H9 (cell line): ENCODE measurements at regions not wholly inside any gene's neighbourhood (a gene's known extent, or its start where the extent isn't known, plus 50 kb on each side); places are given as distances from the start of the nearest gene placed in this dataset.

ENCODE experiments used
- DNase-seq: peaks from one replicate; pipeline ENCODE4 v3.0.0-alpha.2; 2017
- H2AFZ ChIP-seq: one replicate; pipeline ENCODE4 v1.6.1; 2013; ENCODE audit warnings: mild to moderate bottlenecking, low read length, control low read depth, moderate library complexity
- H2AK5ac ChIP-seq: 2 replicates; pipeline ENCODE4 v1.6.1; 2013; ENCODE audit warnings: low read length, control low read depth, mixed read lengths; ENCODE audit not compliant: insufficient read length
- H2BK120ac ChIP-seq: one replicate; pipeline ENCODE4 v1.6.1; 2013; ENCODE audit warnings: low read depth, mild to moderate bottlenecking, low read length, control low read depth, inconsistent platforms; ENCODE audit not compliant: poor library complexity, severe bottlenecking
- H2BK12ac ChIP-seq: 2 replicates; pipeline ENCODE4 v1.6.1; 2013; ENCODE audit warnings: low read length, control low read depth, mixed read lengths, low read depth; ENCODE audit not compliant: insufficient read length
- H2BK15ac ChIP-seq: 2 replicates; pipeline ENCODE4 v1.6.1; 2013; ENCODE audit warnings: low read depth, low read length, control low read depth
- H2BK20ac ChIP-seq: one replicate; pipeline ENCODE4 v1.6.1; 2013; ENCODE audit warnings: low read depth, mild to moderate bottlenecking, low read length, control low read depth, inconsistent platforms; ENCODE audit not compliant: poor library complexity, severe bottlenecking
- H2BK5ac ChIP-seq: 2 replicates; pipeline ENCODE4 v1.6.1; 2013; ENCODE audit warnings: low read length, control low read depth, mixed read lengths; ENCODE audit not compliant: insufficient read length
- H3K14ac ChIP-seq: 2 replicates; pipeline ENCODE4 v1.6.1; 2013; ENCODE audit warnings: low read length, control low read depth; ENCODE audit not compliant: insufficient read depth
- H3K18ac ChIP-seq: 2 replicates; pipeline ENCODE4 v1.6.1; 2013; ENCODE audit warnings: low read depth, mild to moderate bottlenecking, mixed read lengths, low read length, control low read depth; ENCODE audit not compliant: insufficient read length
- H3K23ac ChIP-seq: 2 replicates; pipeline ENCODE4 v1.6.1; 2013; ENCODE audit warnings: low read length, control low read depth, mixed read lengths, low read depth; ENCODE audit not compliant: insufficient read length
- H3K23me2 ChIP-seq: 2 replicates; pipeline ENCODE4 v1.6.1; 2013; ENCODE audit warnings: low read depth, mild to moderate bottlenecking, mixed read lengths, low read length, control low read depth; ENCODE audit not compliant: insufficient read length, poor library complexity, severe bottlenecking
- H3K27ac ChIP-seq: 2 replicates; pipeline ENCODE4 v1.5.1; 2013; ENCODE audit warnings: low read length, control low read depth, mixed read lengths, low read depth; ENCODE audit not compliant: insufficient read length
- H3K27me3 ChIP-seq: 2 replicates; pipeline ENCODE4 v1.6.1; 2013; ENCODE audit warnings: low read length, control low read depth, inconsistent platforms; ENCODE audit not compliant: insufficient read depth
- H3K4ac ChIP-seq: 2 replicates; pipeline ENCODE4 v1.6.1; 2013; ENCODE audit warnings: low read depth, mild to moderate bottlenecking, control low read depth, inconsistent platforms, low read length, moderate library complexity
- H3K4me1 ChIP-seq: 2 replicates; pipeline ENCODE4 v1.6.1; 2013; ENCODE audit warnings: low read length, control low read depth, inconsistent platforms; ENCODE audit not compliant: insufficient read depth
- H3K4me2 ChIP-seq: 2 replicates; pipeline ENCODE4 v1.6.1; 2013; ENCODE audit warnings: low read length, control low read depth, mixed read lengths; ENCODE audit not compliant: insufficient read length, insufficient read depth
- H3K56ac ChIP-seq: 2 replicates; pipeline ENCODE4 v1.6.1; 2013; ENCODE audit warnings: low read depth, mild to moderate bottlenecking, mixed read lengths, low read length, control low read depth; ENCODE audit not compliant: insufficient read length
- H3K79me1 ChIP-seq: 2 replicates; pipeline ENCODE4 v1.6.1; 2013; ENCODE audit warnings: low read depth, mild to moderate bottlenecking, moderate library complexity, low read length, control low read depth, inconsistent platforms; ENCODE audit not compliant: insufficient read depth, poor library complexity, severe bottlenecking
- H3K79me2 ChIP-seq: 2 replicates; pipeline ENCODE4 v1.6.1; 2013; ENCODE audit warnings: low read length, control low read depth, inconsistent platforms; ENCODE audit not compliant: insufficient read depth
- H3K9ac ChIP-seq: 2 replicates; pipeline ENCODE4 v1.6.1; 2013; ENCODE audit warnings: low read length, control low read depth, mixed read lengths; ENCODE audit not compliant: insufficient read length; ENCODE audit errors: extremely low read depth
- H3K9me3 ChIP-seq: one replicate; pipeline ENCODE4 v1.6.1; 2013; ENCODE audit warnings: low read depth, low read length, inconsistent platforms; ENCODE audit not compliant: control insufficient read depth
- H3T11ph ChIP-seq: one replicate; pipeline ENCODE4 v1.6.1; 2013; ENCODE audit warnings: mild to moderate bottlenecking, low read length, control low read depth, inconsistent platforms
- H4K20me1 ChIP-seq: one replicate; pipeline ENCODE4 v1.6.1; 2013; ENCODE audit not compliant: control insufficient read depth, insufficient read length, insufficient read depth
- H4K5ac ChIP-seq: 2 replicates; pipeline ENCODE4 v1.6.1; 2013; ENCODE audit warnings: low read depth, mild to moderate bottlenecking, mixed read lengths, low read length, control low read depth; ENCODE audit not compliant: insufficient read length
- H4K8ac ChIP-seq: replicated peaks from 2 replicates; pipeline ENCODE4 v1.6.1; 2013; ENCODE audit warnings: low read length, control low read depth, mixed read lengths, low read depth; ENCODE audit not compliant: insufficient read length
- H4K91ac ChIP-seq: 2 replicates; pipeline ENCODE4 v1.6.1; 2013; ENCODE audit warnings: low read depth, mild to moderate bottlenecking, moderate library complexity, mixed read lengths, low read length, control low read depth; ENCODE audit not compliant: insufficient read length
- H3K27ac Mint-ChIP-seq, 3 experiments: 2 replicates in 2 of 3; 3 replicates in 1 of 3; pipeline ENCODE4 v1.8.0; 2020 to 2021; ENCODE audit warnings: mixed read lengths in 3 of 3, mild to moderate bottlenecking in 1 of 3, moderate library complexity in 1 of 3
- H3K27me3 Mint-ChIP-seq: 2 replicates; pipeline ENCODE4 v1.8.0; 2021; ENCODE audit warnings: low read depth, mild to moderate bottlenecking, moderate library complexity, mixed read lengths
- H3K36me3 Mint-ChIP-seq, 3 experiments: 2 replicates in 2 of 3; 3 replicates in 1 of 3; pipeline ENCODE4 v1.8.0; 2020 to 2021; ENCODE audit warnings: low read depth in 3 of 3, mixed read lengths in 3 of 3; ENCODE audit not compliant: insufficient read depth in 1 of 3
- H3K4me1 Mint-ChIP-seq, 2 experiments: 2 replicates each; pipeline ENCODE4 v1.8.0; 2020; ENCODE audit warnings: mixed read lengths in 2 of 2
- H3K4me3 Mint-ChIP-seq, 2 experiments: 2 replicates in 1 of 2; 3 replicates in 1 of 2; pipeline ENCODE4 v1.8.0; 2020 to 2021; ENCODE audit warnings: mild to moderate bottlenecking in 2 of 2, mixed read lengths in 2 of 2, moderate library complexity in 1 of 2
- H3K9me3 Mint-ChIP-seq, 2 experiments: 2 replicates in 1 of 2; 3 replicates in 1 of 2; pipeline ENCODE4 v1.8.0; 2020; ENCODE audit warnings: mild to moderate bottlenecking in 2 of 2, mixed read lengths in 2 of 2, moderate library complexity in 1 of 2
- WGBS: extraction: QIAGEN DNeasy Blood & Tissue Kit; methylation state at CpG from one replicate; pipeline ENCODE4 v1.1.7; 2013; ENCODE audit warnings: missing lambda C conversion rate, low lambda C conversion rate, mixed read lengths; ENCODE audit not compliant: insufficient read length; ENCODE audit errors: extremely low coverage; 5-methylcytosine and 5-hydroxymethylcytosine counted together
- TF ChIP-seq, protein P1 (sequence below): fragments of 200-600 bp; sonication (generic); conservative IDR thresholded peaks from 3 replicates; pipeline ENCODE4 v1.8.0; 2021; ENCODE audit warnings: antibody characterized with exemption, mild to moderate bottlenecking

DNA sequence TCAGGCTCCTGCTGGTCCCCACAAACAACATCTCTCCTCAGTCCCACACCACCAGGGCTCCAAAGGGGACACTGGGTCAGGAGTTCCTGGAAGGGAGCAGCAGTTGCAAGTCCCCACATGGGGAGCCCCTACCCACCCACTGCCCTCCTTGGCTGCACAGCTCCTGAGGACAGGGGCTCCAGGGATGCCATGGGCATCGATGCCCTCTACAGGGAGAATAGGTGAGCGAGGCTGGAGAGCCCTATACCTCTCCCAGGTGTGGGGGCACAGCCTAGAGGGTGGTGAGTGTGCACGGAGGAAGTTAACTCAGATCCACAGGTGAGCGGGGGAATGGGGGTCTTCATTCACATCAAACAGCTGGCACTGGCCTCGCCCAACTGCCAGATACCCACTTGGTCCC lies 141.2 kb upstream of the LINGO1 start:
- Histone ChIP-seq H2AFZ (no peak overlapping the region), H3K79me2 (no peaks in the 10 kb centered on the region), H3K18ac (no peak overlapping the region), H4K8ac (no peak overlapping the region), H3K56ac (no peak overlapping the region), H3K9ac (no peak overlapping the region), H4K5ac (no peak overlapping the region), H3K23me2 (no peaks in the 10 kb centered on the region), H3K4me1 (no peaks in the 10 kb centered on the region), H3K4ac (no peak overlapping the region), H3K27me3 (no peaks in the 10 kb centered on the region), H2BK15ac (no peak overlapping the region), H3K23ac (no peak overlapping the region), H4K20me1 (no peaks in the 10 kb centered on the region), H2BK20ac (no peak overlapping the region), H2BK12ac (no peak overlapping the region), H3K27ac (no peak overlapping the region), H3K14ac (no peak overlapping the region), H2AK5ac (no peak overlapping the region), H2BK120ac (no peak overlapping the region), H4K91ac (no peak overlapping the region), H3T11ph (no peak overlapping the region), H3K4me2 (no peak overlapping the region), H2BK5ac (no peak overlapping the region), H3K79me1 (no peaks in the 10 kb centered on the region), H3K9me3 (no peaks in the 10 kb centered on the region)
- no peak overlapping the region for H3K4me3 Mint-ChIP-seq
- peaks cover 9 to 10% of the 10 kb centered on the region in 2 experiments; a peak in 4 of 5 replicates for H3K9me3 Mint-ChIP-seq
- peaks cover 0 to 9% (median under 1%) of the 10 kb centered on the region in 3 experiments; a peak in 4 of 7 replicates for H3K36me3 Mint-ChIP-seq
- H3K27me3 Mint-ChIP-seq, result peaks cover 6% of the 10 kb centered on the region
- TF ChIP-seq, protein P1, sequence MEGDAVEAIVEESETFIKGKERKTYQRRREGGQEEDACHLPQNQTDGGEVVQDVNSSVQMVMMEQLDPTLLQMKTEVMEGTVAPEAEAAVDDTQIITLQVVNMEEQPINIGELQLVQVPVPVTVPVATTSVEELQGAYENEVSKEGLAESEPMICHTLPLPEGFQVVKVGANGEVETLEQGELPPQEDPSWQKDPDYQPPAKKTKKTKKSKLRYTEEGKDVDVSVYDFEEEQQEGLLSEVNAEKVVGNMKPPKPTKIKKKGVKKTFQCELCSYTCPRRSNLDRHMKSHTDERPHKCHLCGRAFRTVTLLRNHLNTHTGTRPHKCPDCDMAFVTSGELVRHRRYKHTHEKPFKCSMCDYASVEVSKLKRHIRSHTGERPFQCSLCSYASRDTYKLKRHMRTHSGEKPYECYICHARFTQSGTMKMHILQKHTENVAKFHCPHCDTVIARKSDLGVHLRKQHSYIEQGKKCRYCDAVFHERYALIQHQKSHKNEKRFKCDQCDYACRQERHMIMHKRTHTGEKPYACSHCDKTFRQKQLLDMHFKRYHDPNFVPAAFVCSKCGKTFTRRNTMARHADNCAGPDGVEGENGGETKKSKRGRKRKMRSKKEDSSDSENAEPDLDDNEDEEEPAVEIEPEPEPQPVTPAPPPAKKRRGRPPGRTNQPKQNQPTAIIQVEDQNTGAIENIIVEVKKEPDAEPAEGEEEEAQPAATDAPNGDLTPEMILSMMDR, result no peak
- peak overlapping the region in 2 of 3 experiments; percentile 49 to 88; a peak in 2 of 7 replicates for H3K27ac Mint-ChIP-seq
- no peak for DNase-seq
- WGBS, result no CpG with 5 or more reads among the region's 5 CpGs
- peaks cover 0 to 13% of the 10 kb centered on the region in 2 experiments; a peak in 2 of 4 replicates for H3K4me1 Mint-ChIP-seq
